Left colon (tissue), 2 donors: ENCODE measurements at regions not wholly inside any gene's neighbourhood (a gene's known extent, or its start where the extent isn't known, plus 50 kb on each side); places are given as distances from the start of the nearest gene placed in this dataset.
A peak's percentile ranks its signal among the peaks of the same experiment; 100 is the strongest.
"Not testable (repeated sequence)": the region's sequence is repeated elsewhere in the genome, so short reads cannot be mapped to it uniquely, and the experiment has no call there.

ENCODE experiments used
- ATAC-seq: fragments of 200-7000 bp; cut with Tn5 transposase; one replicate; pipeline ENCODE4 v1.9.1; 2020; ENCODE audit warnings: mild to moderate bottlenecking, moderate library complexity
- DNase-seq, 2 donors: peaks; one replicate each; pipeline ENCODE4 v3.0.0-alpha.2; 2020
- intact Hi-C, 2 donors: fragments of 100-400 bp; cut with DNase I in 1 of 2; cut with micrococcal nuclease in 1 of 2; formaldehyde crosslinking; loops; one replicate each; pipeline versions ENCODE4 v1.11.2 to v1.14.0; 2022; cut with DNase I, micrococcal nuclease
- donor health status: DM: no; HTN: no; CAD: no.
- donor health status: DM: yes; HTN: yes; CAD: no.

DNA sequence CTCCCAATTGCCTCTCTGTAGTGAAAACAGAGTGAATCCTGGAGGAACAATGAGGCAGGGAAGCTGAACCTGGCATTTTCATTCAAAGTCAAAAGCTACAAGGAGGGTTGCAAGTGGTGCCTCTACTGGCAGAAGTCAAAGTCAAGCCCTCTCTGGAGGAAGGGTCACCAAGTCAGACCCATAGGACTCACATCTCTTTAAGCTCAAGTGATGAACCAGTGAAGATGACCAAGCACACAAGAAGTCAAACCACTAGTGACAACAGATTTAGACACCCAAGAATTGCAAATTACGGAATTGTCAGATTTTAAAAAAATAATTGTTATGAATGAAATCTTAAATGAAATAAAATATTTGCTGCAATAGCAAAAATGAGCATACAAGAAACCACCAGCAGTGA lies 81.1 kb upstream of the ATP1B1 start:
- intact Hi-C loops = no loop called here
- ATAC-seq = no peak
- no peak for DNase-seq

DNA sequence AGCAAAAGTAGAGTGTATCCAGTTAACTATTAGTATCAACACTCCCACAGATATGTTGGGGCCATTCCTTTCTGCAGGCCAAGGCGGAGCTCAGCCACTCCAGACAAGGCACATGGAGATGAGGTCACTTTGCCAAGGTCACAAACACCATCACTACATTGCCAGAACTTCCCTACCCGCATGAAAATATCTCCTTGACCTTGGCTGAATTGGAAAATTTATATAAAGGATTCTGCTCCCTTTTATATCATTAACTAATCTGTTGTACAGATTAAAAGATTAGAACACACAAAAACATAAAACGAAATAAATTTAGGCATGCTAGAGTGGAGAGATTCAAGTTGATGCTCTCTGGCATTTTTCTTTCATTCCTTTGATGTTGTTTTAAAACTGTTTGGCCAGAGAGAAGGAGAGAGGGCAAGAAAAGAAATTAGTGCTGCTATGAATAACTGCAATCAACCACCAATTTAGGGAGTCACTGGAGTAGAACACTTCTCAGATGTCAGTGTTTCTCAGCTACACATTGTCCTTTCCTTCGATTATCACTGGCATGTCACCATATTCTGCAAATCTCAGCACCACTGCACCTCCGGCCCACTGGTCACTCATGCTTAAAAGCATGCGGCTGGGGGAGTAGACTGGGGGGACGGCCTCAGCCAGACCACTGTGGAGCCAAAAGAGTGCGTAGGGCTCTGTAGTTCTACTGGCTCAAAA lies 78.7 kb upstream of the ATP1B1 start:
- no peak for DNase-seq
- intact Hi-C loops = no loop called here
- no peak for ATAC-seq

DNA sequence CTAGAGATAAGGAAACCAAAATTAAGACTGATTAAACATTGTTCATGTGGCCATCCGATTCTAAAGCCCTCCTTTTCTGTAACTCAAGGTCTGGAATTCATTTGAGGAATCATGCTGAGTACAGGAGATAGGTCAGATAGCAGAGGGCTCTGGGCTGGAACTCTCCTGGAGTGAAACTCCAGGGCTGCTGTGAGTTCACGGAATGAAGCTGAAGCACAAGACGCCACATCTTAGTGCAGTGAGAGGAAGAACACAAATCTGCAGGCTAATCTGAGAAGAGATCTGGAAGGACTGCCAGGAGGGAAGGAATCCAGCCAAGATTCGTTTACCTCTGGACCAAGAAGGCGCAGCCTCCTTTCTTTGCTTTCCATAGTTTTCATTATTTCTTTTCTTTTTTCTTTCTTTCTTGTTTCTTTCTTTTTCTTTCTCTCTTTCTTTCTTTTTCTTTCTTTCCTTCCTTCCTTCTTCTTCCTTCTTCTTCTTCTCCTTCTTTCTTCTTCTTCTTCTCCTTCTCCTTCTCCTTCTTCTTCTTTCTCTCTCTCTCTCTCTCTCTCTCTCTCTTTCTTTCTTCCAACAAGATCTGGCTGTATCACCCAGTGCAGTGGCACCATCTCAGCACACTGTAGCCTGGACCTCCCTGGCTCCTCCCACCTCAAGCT lies 74.8 kb upstream of the ATP1B1 start:
- intact Hi-C loops = no loop called here
- ATAC-seq = no peak
- DNase-seq = no peak

DNA sequence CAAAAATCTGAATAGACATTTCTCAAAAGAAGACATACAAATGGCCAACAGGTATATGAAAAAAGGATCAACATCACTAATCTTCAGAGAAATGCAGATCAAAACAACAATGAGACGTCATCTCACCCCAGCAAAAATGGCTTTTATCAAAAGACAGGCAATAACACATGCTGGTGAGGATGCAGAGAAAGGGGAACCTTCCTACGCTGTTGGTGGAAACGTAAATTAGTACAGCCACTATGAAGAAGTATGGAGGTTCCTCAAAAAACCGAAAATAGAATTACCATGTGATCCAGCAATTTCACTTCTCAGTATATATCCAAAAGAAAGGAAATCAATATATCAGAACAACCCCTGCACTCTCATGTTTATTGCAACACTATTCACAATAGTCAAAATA lies 65.1 kb upstream of the ATP1B1 start:
- intact Hi-C loops = no loop called here
- ATAC-seq (no peak), DNase-seq (no peak)

DNA sequence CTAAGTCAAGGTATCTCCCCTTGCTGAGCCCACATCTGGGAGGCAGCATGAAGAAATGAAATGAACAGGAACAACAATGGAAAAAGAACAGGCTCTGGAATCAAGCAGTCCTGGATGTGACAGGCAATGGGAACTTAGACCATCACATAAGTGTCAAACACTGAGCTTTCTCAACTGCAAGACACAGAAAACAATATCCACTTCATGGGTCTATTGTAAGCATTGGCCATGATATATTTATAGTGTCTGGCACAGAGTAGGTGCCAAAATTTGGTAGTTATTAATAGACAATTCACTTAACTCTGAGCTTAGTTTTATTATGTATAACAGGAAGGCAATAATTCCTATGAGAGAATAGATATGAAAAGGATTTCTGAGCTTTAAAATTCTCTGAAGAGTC lies 64.1 kb upstream of the ATP1B1 start:
- ATAC-seq = no peak
- DNase-seq = no peak
- intact Hi-C loops = no loop called here

DNA sequence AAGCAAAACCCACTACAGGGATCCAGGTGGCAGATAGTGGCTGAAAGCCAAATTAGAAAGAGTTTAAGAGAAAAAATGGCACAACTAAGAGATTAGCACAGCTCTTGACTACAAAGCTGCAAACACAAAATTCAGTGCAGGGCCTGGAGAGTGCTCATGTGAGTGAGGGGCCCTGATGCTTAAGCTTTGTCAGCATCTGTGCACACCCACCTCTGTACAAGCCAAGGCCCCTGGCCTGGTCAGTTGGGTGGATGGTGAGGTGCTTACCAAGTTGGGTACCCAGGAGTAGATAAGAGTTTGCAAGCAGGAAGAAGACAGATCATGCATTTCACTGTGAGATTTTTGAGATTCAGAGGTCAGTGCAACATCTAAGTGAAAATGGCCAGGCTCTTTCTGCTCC lies 62.7 kb upstream of the ATP1B1 start:
- ATAC-seq = no peak
- intact Hi-C loops = no loop called here
- no peak for DNase-seq

DNA sequence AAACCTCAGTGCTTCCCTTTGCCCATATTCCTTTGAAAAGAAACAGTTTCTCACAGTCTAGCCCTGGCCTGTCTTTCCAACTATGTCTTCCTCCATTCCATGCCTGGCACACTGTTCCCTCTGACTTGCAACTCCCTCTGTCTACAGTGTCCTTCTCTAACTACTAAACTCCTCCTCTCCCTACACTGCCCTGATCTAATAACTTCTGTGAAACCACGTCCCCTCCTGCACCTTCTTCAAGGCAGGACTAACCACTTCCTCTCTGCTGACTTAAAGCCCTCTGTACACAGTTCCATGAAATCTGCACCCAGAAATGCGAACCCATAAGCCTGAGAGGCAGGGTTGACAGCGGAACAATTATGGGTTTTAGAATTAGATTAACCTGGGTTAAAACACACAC lies 62.2 kb upstream of the ATP1B1 start:
- intact Hi-C loops = no loop called here
- ATAC-seq = peak; percentile 6
- DNase-seq = no peak

DNA sequence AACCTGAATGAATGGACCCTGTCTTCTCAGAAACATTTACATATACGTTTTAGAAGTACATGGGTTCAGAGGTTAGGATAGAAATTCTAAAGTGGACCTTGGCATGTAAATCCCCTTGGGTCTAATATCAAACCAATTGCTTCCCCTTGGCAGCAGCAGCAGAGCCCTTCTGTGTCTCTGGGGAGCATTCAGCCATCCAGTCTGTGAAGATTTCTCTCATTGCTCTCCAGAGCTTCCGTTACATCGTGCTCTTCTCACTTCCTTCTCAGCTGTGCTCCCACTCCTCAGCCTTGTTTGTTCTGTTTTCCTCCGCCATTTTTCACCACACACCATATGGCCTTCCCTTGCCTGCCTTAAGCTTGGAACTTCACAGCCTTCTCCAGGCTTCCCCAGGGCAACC lies 61.5 kb upstream of the ATP1B1 start:
- intact Hi-C loops = no loop called here
- DNase-seq = no peak
- ATAC-seq = no peak

DNA sequence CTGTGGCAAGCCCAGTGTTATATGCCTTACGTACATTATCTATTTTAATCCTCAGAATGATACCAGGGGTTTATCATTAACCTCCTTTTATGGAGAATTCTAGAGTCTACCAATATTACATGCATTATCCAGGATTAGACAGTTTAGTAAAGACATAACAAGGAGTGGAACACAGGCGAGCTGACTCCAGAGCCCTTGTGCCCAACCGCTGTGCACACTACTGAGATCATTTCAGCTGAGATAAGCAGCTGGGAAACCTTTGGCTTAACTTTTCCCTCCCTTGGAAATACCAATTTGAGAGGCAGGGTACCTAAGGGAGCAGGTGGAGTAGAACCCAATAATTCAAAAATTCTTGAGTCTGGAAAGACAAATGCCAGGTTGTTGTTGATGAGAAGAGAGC lies 59.8 kb upstream of the ATP1B1 start:
- DNase-seq (no peak), ATAC-seq (peak; percentile 72)
- intact Hi-C loops = no loop called here

DNA sequence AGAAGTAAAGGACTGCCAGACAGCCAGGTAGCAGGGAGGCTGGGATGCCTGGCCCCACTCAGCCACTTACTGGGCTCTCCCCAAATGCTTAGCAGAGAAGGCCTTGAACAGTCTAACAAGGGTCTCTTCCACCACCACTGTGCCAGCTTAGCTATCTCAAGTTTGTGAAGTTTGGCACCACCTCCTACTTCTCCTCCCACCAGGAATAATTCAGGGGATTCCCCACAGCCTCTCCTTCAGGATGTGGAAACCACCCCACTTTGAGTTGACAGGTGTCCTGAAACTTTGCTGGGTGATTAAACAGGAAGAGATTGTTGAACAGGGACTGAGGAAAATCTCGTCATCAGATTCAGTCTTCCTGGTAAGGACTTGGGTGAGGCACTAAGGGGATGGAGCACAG lies 59.4 kb upstream of the ATP1B1 start:
- DNase-seq (peak in 1 of 2 donors; percentile 65), ATAC-seq (peak; percentile 69)
- intact Hi-C loops = no loop called here

DNA sequence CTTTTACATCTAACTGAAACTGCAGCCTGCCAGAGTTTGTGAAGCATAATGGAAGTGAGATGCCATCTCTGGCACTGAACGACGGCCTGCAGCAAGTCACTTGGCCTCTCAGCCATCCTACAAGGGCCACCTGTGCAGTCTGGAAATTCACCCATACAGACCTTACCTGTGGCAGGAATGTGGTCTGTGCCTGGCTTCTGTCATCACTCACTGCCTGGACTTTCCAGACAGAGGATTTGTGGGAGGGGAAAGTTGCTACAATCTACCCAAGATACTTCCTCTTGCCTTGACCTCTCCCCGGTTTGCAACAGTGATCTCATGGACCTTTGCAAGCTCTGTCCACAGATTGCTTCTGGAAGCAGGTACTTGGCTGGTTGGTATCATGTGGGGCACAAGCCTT lies 58.4 kb upstream of the ATP1B1 start:
- ATAC-seq (peak; percentile 49), DNase-seq (peak in 1 of 2 donors; percentile 38)
- intact Hi-C loops = no loop called here

DNA sequence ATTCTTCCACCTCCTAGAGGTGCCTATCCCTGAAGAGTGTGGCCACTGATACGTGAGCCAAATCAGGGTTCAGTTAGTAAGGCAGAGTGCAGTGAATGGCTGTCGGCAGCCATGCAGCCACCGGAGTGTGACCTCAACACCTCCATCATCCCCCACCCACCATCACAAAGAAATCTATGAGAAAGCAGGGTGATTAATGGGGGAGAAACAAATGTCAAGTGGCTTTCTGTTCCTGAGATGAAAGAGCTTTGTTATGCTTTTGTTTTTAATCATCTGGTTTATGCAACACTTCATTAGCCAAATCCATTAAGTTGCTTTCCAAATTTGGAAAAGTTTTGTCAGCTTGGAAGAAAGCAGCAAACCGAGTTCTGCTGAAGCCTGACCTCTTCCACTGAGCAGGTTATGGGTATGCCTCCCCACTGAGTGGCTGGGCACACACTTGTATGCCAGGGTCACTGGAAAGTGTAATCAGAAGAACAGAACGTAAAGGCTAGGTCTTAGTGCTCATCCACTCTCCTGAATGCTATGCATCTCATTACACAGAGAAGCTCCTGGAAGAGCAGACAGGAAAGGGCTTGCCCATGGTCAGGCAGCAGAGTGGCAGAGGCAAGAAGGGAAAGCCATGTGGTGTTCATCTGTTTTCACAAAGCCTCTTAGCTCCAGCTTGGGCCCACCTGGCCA lies 57.1 kb upstream of the ATP1B1 start:
- DNase-seq (no peak), ATAC-seq (no peak)
- intact Hi-C loops = no loop called here

DNA sequence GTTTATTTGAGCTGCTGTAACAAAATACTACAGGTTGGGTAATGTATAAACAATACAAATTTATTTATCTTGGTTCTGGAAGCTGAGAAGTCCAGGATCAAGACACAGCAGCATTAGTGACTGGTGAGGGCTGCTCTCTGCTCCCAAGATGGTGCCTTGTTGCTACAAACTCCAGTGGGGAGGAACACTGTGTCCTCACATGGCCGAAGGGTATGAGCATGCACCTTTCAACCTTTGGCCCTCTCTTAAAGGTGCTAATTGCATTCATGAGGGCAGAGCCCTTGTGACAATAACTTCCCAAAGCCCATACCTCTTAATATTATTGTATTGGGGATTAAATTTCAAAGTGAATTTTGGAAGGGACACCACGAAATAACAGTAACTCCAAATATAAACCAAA lies 55.3 kb upstream of the ATP1B1 start:
- intact Hi-C loops = no loop called here
- no peak for DNase-seq
- peak; percentile 11 for ATAC-seq

DNA sequence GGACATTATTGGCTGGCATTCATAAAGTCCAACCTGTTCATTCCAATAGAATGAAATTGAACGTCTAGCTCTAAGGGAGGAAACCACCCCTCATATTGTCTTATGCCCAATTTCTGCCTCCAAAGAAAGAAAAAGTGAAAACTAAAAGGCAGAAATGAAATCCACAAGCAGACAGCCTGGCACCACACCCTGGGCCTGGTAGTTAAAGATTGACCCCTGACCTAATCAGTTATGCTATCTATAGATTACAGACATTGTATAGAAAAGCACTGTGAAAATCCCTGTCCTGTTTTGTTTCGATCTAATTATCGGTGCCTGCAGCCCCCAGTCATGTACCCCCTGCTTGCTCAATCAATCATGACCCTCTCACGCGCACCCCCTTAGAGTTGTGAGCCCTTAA lies 54.3 kb upstream of the ATP1B1 start:
- intact Hi-C loops = not testable (repeated sequence)
- ATAC-seq (peak; percentile 55), DNase-seq (peak in 1 of 2 donors; percentile 50)

DNA sequence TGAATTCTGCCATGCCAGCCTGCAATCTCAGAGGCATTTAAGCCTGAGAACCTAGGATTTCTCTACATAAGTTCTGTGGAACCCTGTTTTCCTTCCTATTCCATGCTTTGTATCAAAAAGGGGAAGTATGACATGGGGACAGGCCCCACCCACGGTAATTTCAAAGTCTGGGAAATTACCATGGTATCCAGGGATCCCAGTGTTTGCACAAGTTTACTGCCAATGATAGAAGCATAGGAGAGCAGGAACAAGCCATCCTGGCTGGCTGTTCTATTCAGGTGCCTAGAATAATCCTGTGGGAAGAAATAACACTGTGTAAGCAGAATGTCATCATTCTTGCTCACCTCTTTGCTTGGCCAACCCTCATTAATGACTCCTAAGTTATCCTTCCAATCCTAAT lies 53.8 kb upstream of the ATP1B1 start:
- intact Hi-C loops = no loop called here
- peak; percentile 88 for ATAC-seq
- DNase-seq = peak; percentile 54 to 72

DNA sequence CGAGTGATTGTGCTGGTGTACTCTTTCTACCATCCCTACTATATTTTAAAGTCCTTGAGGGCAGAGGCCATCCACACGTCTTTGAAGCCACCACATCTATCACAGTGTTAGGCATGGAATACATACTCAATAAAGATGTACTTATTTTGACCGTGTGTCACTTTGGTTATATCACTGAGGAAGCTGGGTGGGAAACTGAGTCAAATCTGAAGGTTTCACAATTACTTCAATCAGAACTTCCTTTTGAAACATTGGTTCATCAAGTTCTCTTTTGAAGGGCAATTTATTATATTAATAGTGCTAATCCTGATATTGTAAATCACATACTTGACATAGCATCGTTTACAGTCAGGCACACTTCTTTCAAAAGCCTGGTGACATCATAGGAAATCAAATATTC lies 53.3 kb upstream of the ATP1B1 start:
- ATAC-seq (peak; percentile 5), DNase-seq (no peak)
- intact Hi-C loops = no loop called here
